HCT116 (cell line): ENCODE measurements at regions not wholly inside any gene's neighbourhood (a gene's known extent, or its start where the extent isn't known, plus 50 kb on each side); places are given as distances from the start of the nearest gene placed in this dataset.

Experiments
- ATAC-seq: fragments of 200-7000 bp; cut with Tn5 transposase; 2 replicates; pipeline ENCODE4 v1.9.1; 2020; ENCODE audit warnings: mild to moderate bottlenecking, moderate library complexity
- BruUV-seq: library from RNA; stranded (reverse); fragments of 400-500 nt; replicated peaks from 2 replicates; lab custom pipeline; 2021; lab: Mats Ljungman, UMichigan
- CTCF ChIA-PET: fragments of 300-600 bp; sonication (Branson Sonifier 250); formaldehyde crosslinking; loops from one replicate; lab custom pipeline; 2021; ENCODE audit warnings: antibody characterized with exemption; lab: Charles Lee
- POLR2A ChIA-PET: fragments of 300-600, 350-600 bp; sonication (Branson Sonifier 250); formaldehyde crosslinking; loops from one replicate; lab custom pipeline; 2021; ENCODE audit warnings: antibody characterized with exemption; lab: Charles Lee
- RAD21 ChIA-PET, 2 experiments: fragments of 300-600 bp; sonication (Branson Sonifier 250); formaldehyde crosslinking; loops; one replicate each; lab custom pipeline; 2023; ENCODE audit warnings: low total read pairs in 2 of 2; ENCODE audit not compliant: uncharacterized antibody in 2 of 2, unreplicated experiment in 2 of 2, low non-redundant PET in 1 of 2; lab: Charles Lee
- DNase-seq: peaks from one replicate; pipeline ENCODE4 v3.0.0-alpha.2; 2010; ENCODE audit warnings: low read depth, low spot score
- H2AFZ ChIP-seq: fragments of 200-600 bp; shearing (Covaris generic), sonication (generic); 2 replicates; pipeline ENCODE4 v1.6.1; 2017; ENCODE audit warnings: low read depth, mixed run types, mixed read lengths, antibody characterized with exemption, low read length; ENCODE audit not compliant: poor library complexity, severe bottlenecking
- H3K27ac ChIP-seq: 2 replicates; pipeline ENCODE4 v1.5.1; 2012; ENCODE audit warnings: low read depth, low read length
- H3K27me3 ChIP-seq: fragments of 200-600 bp; sonication (generic); 2 replicates; pipeline ENCODE4 v1.6.1; 2016; ENCODE audit warnings: mixed run types, low read length, mixed read lengths; ENCODE audit not compliant: insufficient read depth
- H3K36me3 ChIP-seq, 2 experiments: fragments of 200-500 bp in 1 of 2; fragments of 200-600 bp in 1 of 2; sonication (Bioruptor generic) in 1 of 2; sonication (generic) in 1 of 2; 2 replicates each; pipeline versions ENCODE4 v1.5.1 to v1.6.1; 2014 to 2016; ENCODE audit warnings: low read length in 2 of 2, inconsistent platforms in 1 of 2, mixed read lengths in 1 of 2, mixed run types in 1 of 2; ENCODE audit not compliant: insufficient read depth in 2 of 2, control insufficient read depth in 1 of 2
- H3K4me1 ChIP-seq, 2 experiments: fragments of 200-600 bp in 1 of 2; sonication (generic) in 1 of 2; 2 replicates each; pipeline versions ENCODE4 v1.5.1 to v1.6.1; 2012 to 2017; ENCODE audit warnings: low read length in 2 of 2, inconsistent platforms in 1 of 2, mild to moderate bottlenecking in 1 of 2, mixed read lengths in 1 of 2, mixed run types in 1 of 2, moderate library complexity in 1 of 2; ENCODE audit not compliant: insufficient read depth in 2 of 2, control insufficient read depth in 1 of 2
- H3K4me2 ChIP-seq: fragments of 200-600 bp; sonication (generic); 2 replicates; pipeline ENCODE4 v1.6.1; 2017; ENCODE audit warnings: mixed run types, low read length, mixed read lengths
- H3K4me3 ChIP-seq, 2 experiments: fragments of 200-600 bp in 1 of 2; sonication (generic) in 1 of 2; replicated peaks in 1 of 2; 2 replicates each; pipeline ENCODE4 v1.5.1; 2011 to 2016; ENCODE audit warnings: low read length in 2 of 2, control low read depth in 1 of 2, low read depth in 1 of 2, mild to moderate bottlenecking in 1 of 2, mixed read lengths in 1 of 2, mixed run types in 1 of 2
- H3K79me2 ChIP-seq: fragments of 200-600 bp; sonication (generic); 2 replicates; pipeline ENCODE4 v1.6.1; 2017; ENCODE audit warnings: mild to moderate bottlenecking, mixed run types, low read length, moderate library complexity, mixed read lengths; ENCODE audit not compliant: insufficient read depth
- H3K9ac ChIP-seq: fragments of 200-600 bp; sonication (generic); 2 replicates; pipeline ENCODE4 v1.6.1; 2016; ENCODE audit warnings: low read length, mixed read lengths
- H3K9me2 ChIP-seq: fragments of 200-600 bp; sonication (generic), shearing (Covaris generic); 2 replicates; pipeline ENCODE4 v1.6.1; 2017; ENCODE audit warnings: mixed run types, mild to moderate bottlenecking, moderate library complexity; ENCODE audit not compliant: insufficient read depth
- H3K9me3 ChIP-seq, 2 experiments: fragments of 200-500 bp in 1 of 2; fragments of 200-600 bp in 1 of 2; sonication (Bioruptor generic) in 1 of 2; sonication (generic) in 1 of 2; 2 replicates each; pipeline ENCODE4 v1.6.1; 2014 to 2017; ENCODE audit warnings: low read length in 2 of 2, mixed read lengths in 2 of 2, inconsistent platforms in 1 of 2, low read depth in 1 of 2, mild to moderate bottlenecking in 1 of 2, mixed run types in 1 of 2, moderate library complexity in 1 of 2; ENCODE audit not compliant: control insufficient read depth in 1 of 2, insufficient read depth in 1 of 2
- H4K20me1 ChIP-seq: fragments of 200-600 bp; sonication (generic), shearing (Covaris generic); 2 replicates; pipeline ENCODE4 v1.6.1; 2017; ENCODE audit warnings: mixed run types, mild to moderate bottlenecking, moderate library complexity; ENCODE audit not compliant: insufficient read depth
- CBX3 ChIP-seq: IDR thresholded peaks from 2 replicates; pipeline ENCODE4 v1.6.1; 2012; ENCODE audit warnings: low read depth
- CEBPB ChIP-seq: IDR thresholded peaks from 2 replicates; pipeline ENCODE4 v1.6.1; 2012; ENCODE audit warnings: low read depth
- EGR1 ChIP-seq: IDR thresholded peaks from 2 replicates; pipeline ENCODE4 v1.6.1; 2012; ENCODE audit warnings: low read depth
- ELF1 ChIP-seq: IDR thresholded peaks from 2 replicates; pipeline ENCODE4 v1.6.1; 2012; ENCODE audit warnings: low read depth, borderline replicate concordance
- EZH2phosphoT487 ChIP-seq: fragments of 200-600 bp; IDR thresholded peaks from 2 replicates; pipeline ENCODE4 v1.6.1; 2018; ENCODE audit warnings: antibody characterized with exemption, borderline replicate concordance
- JUND ChIP-seq: IDR thresholded peaks from 2 replicates; pipeline ENCODE4 v1.6.1; 2012
- POLR2A ChIP-seq: IDR thresholded peaks from 2 replicates; pipeline ENCODE4 v1.7.0; 2011; ENCODE audit warnings: borderline replicate concordance; ENCODE audit not compliant: insufficient read depth, insufficient read length; ENCODE audit errors: extremely low read depth
- REST ChIP-seq: IDR thresholded peaks from 2 replicates; pipeline ENCODE4 v1.6.1; 2012; ENCODE audit warnings: low read depth
- SIN3A ChIP-seq: IDR thresholded peaks from 2 replicates; pipeline ENCODE4 v1.6.1; 2012; ENCODE audit warnings: low read depth
- SRF ChIP-seq: IDR thresholded peaks from 2 replicates; pipeline ENCODE4 v1.6.1; 2012; ENCODE audit warnings: low read depth
- ZFX ChIP-seq: fragments of 450-650 bp; IDR thresholded peaks from 2 replicates; pipeline ENCODE4 v1.6.1; 2017
- intact Hi-C: fragments of 100-400 bp; cut with micrococcal nuclease; formaldehyde crosslinking; loops from 2 replicates; pipeline ENCODE4 v1.10.0; 2022
- TF ChIP-seq, protein P1 (sequence below): IDR thresholded peaks from 2 replicates; pipeline ENCODE4 v1.6.1; 2011; ENCODE audit warnings: mild to moderate bottlenecking, low read length, moderate library complexity; ENCODE audit not compliant: insufficient replicate concordance; ENCODE audit errors: extremely low read depth
- TF ChIP-seq, protein P2 (sequence below): IDR thresholded peaks from 2 replicates; pipeline ENCODE4 v1.6.1; 2012

DNA sequence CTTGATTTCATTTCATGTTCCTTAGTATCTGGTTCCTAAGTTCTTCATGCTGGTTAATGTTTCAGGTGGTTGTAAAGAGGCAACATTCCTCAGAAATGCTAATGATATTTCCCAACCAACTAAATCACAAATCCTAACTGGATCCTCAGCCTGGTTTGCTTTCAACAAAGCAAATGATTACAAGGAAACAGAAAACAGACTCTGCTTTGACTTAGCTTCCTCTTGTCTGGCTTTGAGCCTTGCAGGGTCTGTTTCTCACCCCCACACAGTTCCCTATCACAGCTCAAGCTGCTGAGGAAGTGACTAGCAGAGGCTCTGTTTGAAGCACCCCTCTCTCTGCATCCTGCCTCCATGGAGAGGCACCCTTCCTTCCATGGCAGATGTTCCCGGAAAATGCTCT lies 130.2 kb upstream of the CTTNBP2 start:
- no TSS peak for BruUV-seq
- intact Hi-C loops = no loop called here
- no peak for ATAC-seq
- no peak overlapping the region for H2AFZ ChIP-seq
- no peak overlapping the region for H3K4me2 ChIP-seq
- RAD21 ChIA-PET = no interaction called here
- no peaks in the 10 kb centered on the region for H3K36me3 ChIP-seq
- H4K20me1 ChIP-seq = no peaks in the 10 kb centered on the region
- no peak overlapping the region for H3K4me3 ChIP-seq
- POLR2A ChIA-PET = no interaction called here
- H3K9me3 ChIP-seq = no peaks in the 10 kb centered on the region
- CTCF ChIA-PET = interaction anchor here (0.9 kb wide), 1 partner anchor 10 kb away, joined by 3 read pairs; no protein-coding TSS in a partner anchor
- no peak overlapping the region for H3K27ac ChIP-seq
- DNase-seq = no peak
- no peaks in the 10 kb centered on the region for H3K79me2 ChIP-seq
- TF ChIP-seq CBX3 = no peak
- TF ChIP-seq, protein P1, sequence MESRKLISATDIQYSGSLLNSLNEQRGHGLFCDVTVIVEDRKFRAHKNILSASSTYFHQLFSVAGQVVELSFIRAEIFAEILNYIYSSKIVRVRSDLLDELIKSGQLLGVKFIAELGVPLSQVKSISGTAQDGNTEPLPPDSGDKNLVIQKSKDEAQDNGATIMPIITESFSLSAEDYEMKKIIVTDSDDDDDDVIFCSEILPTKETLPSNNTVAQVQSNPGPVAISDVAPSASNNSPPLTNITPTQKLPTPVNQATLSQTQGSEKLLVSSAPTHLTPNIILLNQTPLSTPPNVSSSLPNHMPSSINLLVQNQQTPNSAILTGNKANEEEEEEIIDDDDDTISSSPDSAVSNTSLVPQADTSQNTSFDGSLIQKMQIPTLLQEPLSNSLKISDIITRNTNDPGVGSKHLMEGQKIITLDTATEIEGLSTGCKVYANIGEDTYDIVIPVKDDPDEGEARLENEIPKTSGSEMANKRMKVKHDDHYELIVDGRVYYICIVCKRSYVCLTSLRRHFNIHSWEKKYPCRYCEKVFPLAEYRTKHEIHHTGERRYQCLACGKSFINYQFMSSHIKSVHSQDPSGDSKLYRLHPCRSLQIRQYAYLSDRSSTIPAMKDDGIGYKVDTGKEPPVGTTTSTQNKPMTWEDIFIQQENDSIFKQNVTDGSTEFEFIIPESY = no peak
- TF ChIP-seq, protein P2, sequence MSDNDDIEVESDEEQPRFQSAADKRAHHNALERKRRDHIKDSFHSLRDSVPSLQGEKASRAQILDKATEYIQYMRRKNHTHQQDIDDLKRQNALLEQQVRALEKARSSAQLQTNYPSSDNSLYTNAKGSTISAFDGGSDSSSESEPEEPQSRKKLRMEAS = no peak
- no peak for TF ChIP-seq ELF1
- no peak for TF ChIP-seq EGR1
- no peaks in the 10 kb centered on the region for H3K27me3 ChIP-seq
- peaks cover 3 to 4% of the 10 kb centered on the region in 2 experiments; a peak in 3 of 4 replicates for H3K4me1 ChIP-seq
- H3K9me2 ChIP-seq = no peaks in the 10 kb centered on the region
- no peak overlapping the region for H3K9ac ChIP-seq

DNA sequence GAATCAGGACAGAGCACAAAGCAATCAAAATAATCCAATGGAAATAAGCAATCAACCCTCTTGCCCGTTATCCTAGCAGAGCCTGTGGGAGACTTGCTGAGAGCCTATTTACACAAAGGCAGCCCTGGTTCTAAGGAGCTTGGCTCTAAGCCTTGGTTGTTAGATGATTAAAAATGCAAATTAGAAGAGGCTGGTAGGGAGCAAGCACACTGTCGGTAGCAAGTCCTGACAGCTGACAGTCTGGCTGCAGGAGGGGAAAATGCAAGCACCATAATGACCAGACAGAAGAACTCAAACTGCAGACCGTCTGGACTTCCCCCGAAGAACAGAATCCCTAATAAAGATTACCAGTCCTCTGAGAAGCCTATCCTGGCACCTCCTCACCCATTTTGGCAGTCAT lies 131.8 kb upstream of the CTTNBP2 start:
- ChIA-PET POLR2A (no interaction called here), RAD21 (no interaction called here), CTCF (interaction anchor here (1.2 kb wide), 1 partner anchor 12 kb away, joined by 4 read pairs; no protein-coding TSS in a partner anchor)
- Histone ChIP-seq H3K27ac (no peak overlapping the region), H3K4me1 (no peaks in the 10 kb centered on the region), H3K9me2 (no peaks in the 10 kb centered on the region), H4K20me1 (no peaks in the 10 kb centered on the region), H2AFZ (no peak overlapping the region), H3K4me3 (no peak overlapping the region), H3K36me3 (no peaks in the 10 kb centered on the region), H3K79me2 (no peaks in the 10 kb centered on the region), H3K9ac (no peak overlapping the region), H3K9me3 (no peaks in the 10 kb centered on the region), H3K4me2 (no peak overlapping the region), H3K27me3 (no peaks in the 10 kb centered on the region)
- intact Hi-C loops = no loop called here
- ATAC-seq = no peak
- BruUV-seq = no TSS peak
- no peak for DNase-seq
- TF ChIP-seq CEBPB (no peak), ZFX (no peak), SRF (no peak), EZH2phosphoT487 (no peak), POLR2A (no peak), SIN3A (no peak), JUND (no peak), REST (no peak)
- TF ChIP-seq, protein P1 = no peak
- TF ChIP-seq, protein P2 = no peak
